ENCODE measurements at regions not wholly inside any gene's neighbourhood (a gene's known extent, or its start where the extent isn't known, plus 50 kb on each side); places are given as distances from the start of the nearest gene placed in this dataset.

- Histone ChIP-seq H3K4me3 (no peak overlapping the region), H3K27me3 (no peaks in the 10 kb centered on the region), H3K4me1 (ENCODE audit: insufficient read depth) (no peaks in the 10 kb centered on the region), H2AFZ (no peak overlapping the region), H4K20me1 (ENCODE audit: insufficient read depth, poor library complexity, severe bottlenecking) (no peaks in the 10 kb centered on the region), H3K9me2 (replicated peaks; ENCODE audit: insufficient read depth) (no peaks in the 10 kb centered on the region), H3K36me3 (replicated peaks; ENCODE audit: insufficient read depth, low read depth) (no peaks in the 10 kb centered on the region), H3K79me2 (no peaks in the 10 kb centered on the region), H3K4me2 (no peak overlapping the region), H3K9me3 (ENCODE audit: low read depth) (no peaks in the 10 kb centered on the region), H3K27ac (no peak overlapping the region)
- DNase-seq (ENCODE audit: low spot score): no peak
- 82% methylated on average over 1 of the region's 1 CpG for WGBS (ENCODE audit: low lambda C conversion rate, missing lambda C conversion rate)
- TF ChIP-seq EZH2 (IDR thresholded peaks at IDR 0.05; ENCODE audit: borderline replicate concordance) (no peak), CTCF (IDR thresholded peaks at IDR 0.05; ENCODE audit: poor library complexity) (no peak), EZH2phosphoT487 (IDR thresholded peaks at IDR 0.05; ENCODE audit: low read depth, severe bottlenecking, unreplicated experiment) (no peak)
Measured at GRCh38 chr2:75344146-75344545, 144.8 kb upstream of the TACR1 start.

GRCh38 chr2:75342504-75343175, 143.3 kb upstream of the TACR1 start:
- no peaks in the 10 kb centered on the region for H3K9me2 ChIP-seq (replicated peaks; ENCODE audit: insufficient read depth)

GRCh38 chr2:75340560-75340959, 141.2 kb upstream of the TACR1 start:
- no peaks in the 10 kb centered on the region for H3K9me3 ChIP-seq (ENCODE audit: low read depth)
- H3K36me3 ChIP-seq (replicated peaks; ENCODE audit: insufficient read depth, low read depth): no peaks in the 10 kb centered on the region
- no peaks in the 10 kb centered on the region for H3K9me2 ChIP-seq (replicated peaks; ENCODE audit: insufficient read depth)
- H3K4me3 ChIP-seq: no peak overlapping the region
- H3K4me2 ChIP-seq: peak overlapping the region; percentile 17
- H3K4me1 ChIP-seq (ENCODE audit: insufficient read depth): no peaks in the 10 kb centered on the region
- 50% methylated on average over 3 of the region's 3 CpGs for WGBS (ENCODE audit: low lambda C conversion rate, missing lambda C conversion rate)
- H4K20me1 ChIP-seq (ENCODE audit: insufficient read depth, poor library complexity, severe bottlenecking): no peaks in the 10 kb centered on the region
- no peaks in the 10 kb centered on the region for H3K79me2 ChIP-seq
- DNase-seq (ENCODE audit: low spot score): no peak
- no peaks in the 10 kb centered on the region for H3K27me3 ChIP-seq
- H3K27ac ChIP-seq: no peak overlapping the region
- TF ChIP-seq EZH2 (IDR thresholded peaks at IDR 0.05; ENCODE audit: borderline replicate concordance) (no peak), CTCF (IDR thresholded peaks at IDR 0.05; ENCODE audit: poor library complexity) (no peak), EZH2phosphoT487 (IDR thresholded peaks at IDR 0.05; ENCODE audit: low read depth, severe bottlenecking, unreplicated experiment) (no peak)
- H2AFZ ChIP-seq: no peak overlapping the region

More at GRCh38 chr2:75342504-75343175, 143.3 kb upstream of the TACR1 start:
- Histone ChIP-seq H3K36me3 (replicated peaks; ENCODE audit: insufficient read depth, low read depth) (no peaks in the 10 kb centered on the region), H4K20me1 (ENCODE audit: insufficient read depth, poor library complexity, severe bottlenecking) (no peaks in the 10 kb centered on the region), H3K79me2 (no peaks in the 10 kb centered on the region), H3K9me3 (ENCODE audit: low read depth) (no peaks in the 10 kb centered on the region), H3K4me1 (ENCODE audit: insufficient read depth) (no peaks in the 10 kb centered on the region), H3K4me3 (no peak overlapping the region), H3K27ac (no peak overlapping the region), H2AFZ (no peak overlapping the region), H3K27me3 (no peaks in the 10 kb centered on the region), H3K4me2 (no peak overlapping the region)
- TF ChIP-seq CTCF (IDR thresholded peaks at IDR 0.05; ENCODE audit: poor library complexity) (no peak), EZH2phosphoT487 (IDR thresholded peaks at IDR 0.05; ENCODE audit: low read depth, severe bottlenecking, unreplicated experiment) (no peak), EZH2 (IDR thresholded peaks at IDR 0.05; ENCODE audit: borderline replicate concordance) (no peak)
- 98% methylated on average over 1 of the region's 1 CpG for WGBS (ENCODE audit: low lambda C conversion rate, missing lambda C conversion rate)
- no peak for DNase-seq (ENCODE audit: low spot score)
